ENCODE measurements at regions not wholly inside any gene's neighbourhood (a gene's known extent, or its start where the extent isn't known, plus 50 kb on each side); places are given as distances from the start of the nearest gene placed in this dataset.

- no peak overlapping the region for H2BK20ac ChIP-seq (ENCODE audit: low read depth, low read length, poor library complexity, severe bottlenecking)
- Mint-ChIP-seq H3K27me3 (ENCODE audit: low read depth) (peaks cover 37% of the 10 kb centered on the region), H3K27ac (no peak overlapping the region; a peak in 1 of 7 replicates), H3K36me3 (ENCODE audit: insufficient read depth in 1 of 3, low read depth in 3 of 3) (no peaks in the 10 kb centered on the region), H3K9me3 (no peaks in the 10 kb centered on the region), H3K4me3 (no peak overlapping the region), H3K4me1 (peaks cover 9 to 22% of the 10 kb centered on the region in 2 experiments)
- no peaks in the 10 kb centered on the region for H3K79me1 ChIP-seq (ENCODE audit: insufficient read depth, low read depth, low read length, poor library complexity, severe bottlenecking)
- no peak overlapping the region for H3K18ac ChIP-seq (ENCODE audit: insufficient read length, low read depth, low read length)
- no peak overlapping the region for H3K56ac ChIP-seq (ENCODE audit: insufficient read length, low read depth, low read length)
- no peak overlapping the region for H3K9ac ChIP-seq (ENCODE audit: extremely low read depth, insufficient read length, low read length)
- H4K91ac ChIP-seq (ENCODE audit: insufficient read length, low read depth, low read length): no peak overlapping the region
- H2BK120ac ChIP-seq (ENCODE audit: low read depth, low read length, poor library complexity, severe bottlenecking): no peak overlapping the region
- peaks cover 3% of the 10 kb centered on the region for H4K20me1 ChIP-seq (ENCODE audit: control insufficient read depth, insufficient read depth, insufficient read length)
- H3K4me2 ChIP-seq (ENCODE audit: insufficient read depth, insufficient read length, low read length): no peak overlapping the region
- no peaks in the 10 kb centered on the region; the same call in 1 of the 2 replicates for H3K27me3 ChIP-seq (ENCODE audit: insufficient read depth, low read length)
- no peak for TF ChIP-seq CTCF (conservative IDR thresholded peaks at IDR 0.05)
- no peaks in the 10 kb centered on the region for H3K9me3 ChIP-seq (ENCODE audit: control insufficient read depth, low read depth, low read length)
- no peak overlapping the region for H3K14ac ChIP-seq (ENCODE audit: insufficient read depth, low read length)
- H3K23ac ChIP-seq (ENCODE audit: insufficient read length, low read depth, low read length): no peak overlapping the region
- no peaks in the 10 kb centered on the region for H3K79me2 ChIP-seq (ENCODE audit: insufficient read depth, low read length)
- no peak overlapping the region for H2BK5ac ChIP-seq (ENCODE audit: insufficient read length, low read length)
- no peak overlapping the region for H2BK12ac ChIP-seq (ENCODE audit: insufficient read length, low read depth, low read length)
- H2AK5ac ChIP-seq (ENCODE audit: insufficient read length, low read length): no peak overlapping the region
- H3K23me2 ChIP-seq (ENCODE audit: insufficient read length, low read depth, low read length, poor library complexity, severe bottlenecking): peaks cover 5% of the 10 kb centered on the region
- H3K4ac ChIP-seq (ENCODE audit: low read depth, low read length): no peak overlapping the region
- H2BK15ac ChIP-seq (ENCODE audit: low read depth, low read length): no peak overlapping the region
- H4K5ac ChIP-seq (ENCODE audit: insufficient read length, low read depth, low read length): no peak overlapping the region
- no peak overlapping the region for H3T11ph ChIP-seq (ENCODE audit: low read length)
- DNase-seq: no peak
- no peak overlapping the region for H2AFZ ChIP-seq (ENCODE audit: low read length)
- H4K8ac ChIP-seq (replicated peaks; ENCODE audit: insufficient read length, low read depth, low read length): no peak overlapping the region
- WGBS (ENCODE audit: extremely low coverage, insufficient read length, low lambda C conversion rate): no CpG with 5 or more reads among the region's 8 CpGs
- no peak overlapping the region for H3K27ac ChIP-seq (ENCODE audit: insufficient read length, low read depth, low read length)
- H3K4me1 ChIP-seq (ENCODE audit: insufficient read depth, low read length): 0 out of 2 replicates have a peak, but pooled peaks cover 2% of the 10 kb centered on the region
Observed at GRCh38 chr2:64866797-64867196, 122.4 kb upstream of the SLC1A4 start.

Data from H9 (cell line).